H9 (cell line): ENCODE measurements at regions not wholly inside any gene's neighbourhood (a gene's known extent, or its start where the extent isn't known, plus 50 kb on each side); places are given as distances from the start of the nearest gene placed in this dataset.
A peak's percentile ranks its signal among the peaks of the same experiment; 100 is the strongest.

Experiments
- DNase-seq: peaks from one replicate; pipeline ENCODE4 v3.0.0-alpha.2; 2017
- H2AFZ ChIP-seq: one replicate; pipeline ENCODE4 v1.6.1; 2013; ENCODE audit warnings: mild to moderate bottlenecking, low read length, control low read depth, moderate library complexity
- H2AK5ac ChIP-seq: 2 replicates; pipeline ENCODE4 v1.6.1; 2013; ENCODE audit warnings: low read length, control low read depth, mixed read lengths; ENCODE audit not compliant: insufficient read length
- H2BK120ac ChIP-seq: one replicate; pipeline ENCODE4 v1.6.1; 2013; ENCODE audit warnings: low read depth, mild to moderate bottlenecking, low read length, control low read depth, inconsistent platforms; ENCODE audit not compliant: poor library complexity, severe bottlenecking
- H2BK12ac ChIP-seq: 2 replicates; pipeline ENCODE4 v1.6.1; 2013; ENCODE audit warnings: low read length, control low read depth, mixed read lengths, low read depth; ENCODE audit not compliant: insufficient read length
- H2BK15ac ChIP-seq: 2 replicates; pipeline ENCODE4 v1.6.1; 2013; ENCODE audit warnings: low read depth, low read length, control low read depth
- H2BK20ac ChIP-seq: one replicate; pipeline ENCODE4 v1.6.1; 2013; ENCODE audit warnings: low read depth, mild to moderate bottlenecking, low read length, control low read depth, inconsistent platforms; ENCODE audit not compliant: poor library complexity, severe bottlenecking
- H2BK5ac ChIP-seq: 2 replicates; pipeline ENCODE4 v1.6.1; 2013; ENCODE audit warnings: low read length, control low read depth, mixed read lengths; ENCODE audit not compliant: insufficient read length
- H3K14ac ChIP-seq: 2 replicates; pipeline ENCODE4 v1.6.1; 2013; ENCODE audit warnings: low read length, control low read depth; ENCODE audit not compliant: insufficient read depth
- H3K18ac ChIP-seq: 2 replicates; pipeline ENCODE4 v1.6.1; 2013; ENCODE audit warnings: low read depth, mild to moderate bottlenecking, mixed read lengths, low read length, control low read depth; ENCODE audit not compliant: insufficient read length
- H3K23ac ChIP-seq: 2 replicates; pipeline ENCODE4 v1.6.1; 2013; ENCODE audit warnings: low read length, control low read depth, mixed read lengths, low read depth; ENCODE audit not compliant: insufficient read length
- H3K23me2 ChIP-seq: 2 replicates; pipeline ENCODE4 v1.6.1; 2013; ENCODE audit warnings: low read depth, mild to moderate bottlenecking, mixed read lengths, low read length, control low read depth; ENCODE audit not compliant: insufficient read length, poor library complexity, severe bottlenecking
- H3K27ac ChIP-seq: 2 replicates; pipeline ENCODE4 v1.5.1; 2013; ENCODE audit warnings: low read length, control low read depth, mixed read lengths, low read depth; ENCODE audit not compliant: insufficient read length
- H3K27me3 ChIP-seq: 2 replicates; pipeline ENCODE4 v1.6.1; 2013; ENCODE audit warnings: low read length, control low read depth, inconsistent platforms; ENCODE audit not compliant: insufficient read depth
- H3K4ac ChIP-seq: 2 replicates; pipeline ENCODE4 v1.6.1; 2013; ENCODE audit warnings: low read depth, mild to moderate bottlenecking, control low read depth, inconsistent platforms, low read length, moderate library complexity
- H3K4me1 ChIP-seq: 2 replicates; pipeline ENCODE4 v1.6.1; 2013; ENCODE audit warnings: low read length, control low read depth, inconsistent platforms; ENCODE audit not compliant: insufficient read depth
- H3K4me2 ChIP-seq: 2 replicates; pipeline ENCODE4 v1.6.1; 2013; ENCODE audit warnings: low read length, control low read depth, mixed read lengths; ENCODE audit not compliant: insufficient read length, insufficient read depth
- H3K56ac ChIP-seq: 2 replicates; pipeline ENCODE4 v1.6.1; 2013; ENCODE audit warnings: low read depth, mild to moderate bottlenecking, mixed read lengths, low read length, control low read depth; ENCODE audit not compliant: insufficient read length
- H3K79me1 ChIP-seq: 2 replicates; pipeline ENCODE4 v1.6.1; 2013; ENCODE audit warnings: low read depth, mild to moderate bottlenecking, moderate library complexity, low read length, control low read depth, inconsistent platforms; ENCODE audit not compliant: insufficient read depth, poor library complexity, severe bottlenecking
- H3K79me2 ChIP-seq: 2 replicates; pipeline ENCODE4 v1.6.1; 2013; ENCODE audit warnings: low read length, control low read depth, inconsistent platforms; ENCODE audit not compliant: insufficient read depth
- H3K9ac ChIP-seq: 2 replicates; pipeline ENCODE4 v1.6.1; 2013; ENCODE audit warnings: low read length, control low read depth, mixed read lengths; ENCODE audit not compliant: insufficient read length; ENCODE audit errors: extremely low read depth
- H3K9me3 ChIP-seq: one replicate; pipeline ENCODE4 v1.6.1; 2013; ENCODE audit warnings: low read depth, low read length, inconsistent platforms; ENCODE audit not compliant: control insufficient read depth
- H3T11ph ChIP-seq: one replicate; pipeline ENCODE4 v1.6.1; 2013; ENCODE audit warnings: mild to moderate bottlenecking, low read length, control low read depth, inconsistent platforms
- H4K20me1 ChIP-seq: one replicate; pipeline ENCODE4 v1.6.1; 2013; ENCODE audit not compliant: control insufficient read depth, insufficient read length, insufficient read depth
- H4K5ac ChIP-seq: 2 replicates; pipeline ENCODE4 v1.6.1; 2013; ENCODE audit warnings: low read depth, mild to moderate bottlenecking, mixed read lengths, low read length, control low read depth; ENCODE audit not compliant: insufficient read length
- H4K8ac ChIP-seq: replicated peaks from 2 replicates; pipeline ENCODE4 v1.6.1; 2013; ENCODE audit warnings: low read length, control low read depth, mixed read lengths, low read depth; ENCODE audit not compliant: insufficient read length
- H4K91ac ChIP-seq: 2 replicates; pipeline ENCODE4 v1.6.1; 2013; ENCODE audit warnings: low read depth, mild to moderate bottlenecking, moderate library complexity, mixed read lengths, low read length, control low read depth; ENCODE audit not compliant: insufficient read length
- H3K27ac Mint-ChIP-seq, 3 experiments: 2 replicates in 2 of 3; 3 replicates in 1 of 3; pipeline ENCODE4 v1.8.0; 2020 to 2021; ENCODE audit warnings: mixed read lengths in 3 of 3, mild to moderate bottlenecking in 1 of 3, moderate library complexity in 1 of 3
- H3K27me3 Mint-ChIP-seq: 2 replicates; pipeline ENCODE4 v1.8.0; 2021; ENCODE audit warnings: low read depth, mild to moderate bottlenecking, moderate library complexity, mixed read lengths
- H3K36me3 Mint-ChIP-seq, 3 experiments: 2 replicates in 2 of 3; 3 replicates in 1 of 3; pipeline ENCODE4 v1.8.0; 2020 to 2021; ENCODE audit warnings: low read depth in 3 of 3, mixed read lengths in 3 of 3; ENCODE audit not compliant: insufficient read depth in 1 of 3
- H3K4me1 Mint-ChIP-seq, 2 experiments: 2 replicates each; pipeline ENCODE4 v1.8.0; 2020; ENCODE audit warnings: mixed read lengths in 2 of 2
- H3K4me3 Mint-ChIP-seq, 2 experiments: 2 replicates in 1 of 2; 3 replicates in 1 of 2; pipeline ENCODE4 v1.8.0; 2020 to 2021; ENCODE audit warnings: mild to moderate bottlenecking in 2 of 2, mixed read lengths in 2 of 2, moderate library complexity in 1 of 2
- H3K9me3 Mint-ChIP-seq, 2 experiments: 2 replicates in 1 of 2; 3 replicates in 1 of 2; pipeline ENCODE4 v1.8.0; 2020; ENCODE audit warnings: mild to moderate bottlenecking in 2 of 2, mixed read lengths in 2 of 2, moderate library complexity in 1 of 2
- CTCF ChIP-seq: fragments of 200-600 bp; sonication (generic); conservative IDR thresholded peaks from 3 replicates; pipeline ENCODE4 v1.8.0; 2021; ENCODE audit warnings: antibody characterized with exemption, mild to moderate bottlenecking
- WGBS: extraction: QIAGEN DNeasy Blood & Tissue Kit; methylation state at CpG from one replicate; pipeline ENCODE4 v1.1.7; 2013; ENCODE audit warnings: missing lambda C conversion rate, low lambda C conversion rate, mixed read lengths; ENCODE audit not compliant: insufficient read length; ENCODE audit errors: extremely low coverage; 5-methylcytosine and 5-hydroxymethylcytosine counted together

- Histone ChIP-seq H4K5ac (no peak overlapping the region), H2BK20ac (no peak overlapping the region), H2AK5ac (no peak overlapping the region), H3K23ac (no peak overlapping the region), H3K79me1 (no peaks in the 10 kb centered on the region), H3K4me1 (no peaks in the 10 kb centered on the region; the same call in 1 of the 2 replicates), H4K8ac (no peak overlapping the region), H3K27ac (no peak overlapping the region), H2BK120ac (no peak overlapping the region), H4K91ac (no peak overlapping the region), H3K79me2 (no peaks in the 10 kb centered on the region), H2AFZ (no peak overlapping the region), H3K4me2 (no peak overlapping the region), H2BK15ac (no peak overlapping the region), H2BK5ac (no peak overlapping the region), H3K56ac (no peak overlapping the region), H3K4ac (no peak overlapping the region), H3K27me3 (no peaks in the 10 kb centered on the region), H2BK12ac (no peak overlapping the region), H3T11ph (no peak overlapping the region), H4K20me1 (no peaks in the 10 kb centered on the region), H3K23me2 (no peaks in the 10 kb centered on the region), H3K9ac (no peak overlapping the region), H3K14ac (no peak overlapping the region), H3K9me3 (no peaks in the 10 kb centered on the region), H3K18ac (no peak overlapping the region)
- peaks cover 3 to 4% of the 10 kb centered on the region in 2 experiments; a peak in 3 of 5 replicates for H3K9me3 Mint-ChIP-seq
- WGBS: no CpG with 5 or more reads among the region's 1 CpG
- TF ChIP-seq CTCF: no peak
- no peak overlapping the region for H3K4me3 Mint-ChIP-seq
- DNase-seq: no peak
- peak overlapping the region in 1 of 3 experiments; percentile 85; a peak in 2 of 7 replicates for H3K27ac Mint-ChIP-seq
- peaks cover 2 to 5% (median 2%) of the 10 kb centered on the region in 3 experiments; a peak in 4 of 7 replicates for H3K36me3 Mint-ChIP-seq
- H3K27me3 Mint-ChIP-seq: no peaks in the 10 kb centered on the region
- peaks cover 21 to 23% of the 10 kb centered on the region in 2 experiments for H3K4me1 Mint-ChIP-seq
Observed at GRCh38 chr4:163077680-163078079, 89.0 kb downstream of the NAF1 start.
